Upper lobe of right lung (tissue), 1 donor: ENCODE measurements at regions not wholly inside any gene's neighbourhood (a gene's known extent, or its start where the extent isn't known, plus 50 kb on each side); places are given as distances from the start of the nearest gene placed in this dataset.

Experiments
- ATAC-seq: fragments of 200-7000 bp; cut with Tn5 transposase; one replicate; pipeline ENCODE4 v1.9.1; 2020; ENCODE audit warnings: mild to moderate bottlenecking, moderate library complexity
- DNase-seq: peaks from one replicate; pipeline ENCODE4 v3.0.0-alpha.2; 2020
- H3K27ac ChIP-seq: fragments of 200-600 bp; one replicate; pipeline ENCODE4 v1.8.0; 2022
- H3K27me3 ChIP-seq: fragments of 200-600 bp; one replicate; pipeline ENCODE4 v1.8.0; 2022; ENCODE audit warnings: mild to moderate bottlenecking
- H3K36me3 ChIP-seq: fragments of 200-600 bp; one replicate; pipeline ENCODE4 v1.8.0; 2022
- H3K4me1 ChIP-seq: fragments of 200-600 bp; one replicate; pipeline ENCODE4 v1.8.0; 2022
- H3K4me3 ChIP-seq: fragments of 200-600 bp; one replicate; pipeline ENCODE4 v1.8.0; 2022; ENCODE audit warnings: mild to moderate bottlenecking
- H3K9me3 ChIP-seq: fragments of 200-600 bp; one replicate; pipeline ENCODE4 v1.8.0; 2022
- intact Hi-C: fragments of 100-400 bp; cut with DNase I; formaldehyde crosslinking; loops from one replicate; pipeline ENCODE4 v1.11.0; 2022
- TF ChIP-seq, protein P1 (sequence below): fragments of 200-600 bp; IDR thresholded peaks from one replicate; pipeline ENCODE4 v1.8.0; 2022; ENCODE audit warnings: antibody characterized with exemption
- donor health status: DM: no; HTN: yes; CAD: no; lungs with severe emphysema.

DNA sequence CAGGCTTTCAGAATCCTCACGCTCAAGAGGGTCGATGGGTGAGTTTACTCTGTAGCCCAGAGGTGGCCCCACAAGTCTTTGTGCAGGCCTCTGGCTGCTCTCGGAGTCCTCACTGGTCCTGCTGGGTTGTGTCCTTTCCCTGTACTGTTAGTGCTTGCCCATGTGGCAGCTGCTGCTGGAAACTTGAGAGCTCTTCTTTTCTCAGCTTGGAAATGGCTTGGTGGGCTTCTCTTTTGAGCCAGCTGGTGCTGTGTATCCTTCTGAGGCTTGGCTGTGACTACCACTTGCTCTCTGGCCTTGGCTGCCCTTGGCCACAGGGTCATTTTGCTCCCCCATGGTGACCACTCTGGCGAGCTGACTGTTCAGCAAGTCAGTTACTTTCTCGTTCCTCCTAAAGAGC, 82.2 kb upstream of the LMO4 start:
- Histone ChIP-seq H3K27ac (no peak overlapping the region), H3K27me3 (no peaks in the 10 kb centered on the region), H3K36me3 (no peaks in the 10 kb centered on the region), H3K9me3 (no peaks in the 10 kb centered on the region), H3K4me3 (no peak overlapping the region), H3K4me1 (no peaks in the 10 kb centered on the region)
- DNase-seq (no peak), ATAC-seq (no peak)
- TF ChIP-seq, protein P1, sequence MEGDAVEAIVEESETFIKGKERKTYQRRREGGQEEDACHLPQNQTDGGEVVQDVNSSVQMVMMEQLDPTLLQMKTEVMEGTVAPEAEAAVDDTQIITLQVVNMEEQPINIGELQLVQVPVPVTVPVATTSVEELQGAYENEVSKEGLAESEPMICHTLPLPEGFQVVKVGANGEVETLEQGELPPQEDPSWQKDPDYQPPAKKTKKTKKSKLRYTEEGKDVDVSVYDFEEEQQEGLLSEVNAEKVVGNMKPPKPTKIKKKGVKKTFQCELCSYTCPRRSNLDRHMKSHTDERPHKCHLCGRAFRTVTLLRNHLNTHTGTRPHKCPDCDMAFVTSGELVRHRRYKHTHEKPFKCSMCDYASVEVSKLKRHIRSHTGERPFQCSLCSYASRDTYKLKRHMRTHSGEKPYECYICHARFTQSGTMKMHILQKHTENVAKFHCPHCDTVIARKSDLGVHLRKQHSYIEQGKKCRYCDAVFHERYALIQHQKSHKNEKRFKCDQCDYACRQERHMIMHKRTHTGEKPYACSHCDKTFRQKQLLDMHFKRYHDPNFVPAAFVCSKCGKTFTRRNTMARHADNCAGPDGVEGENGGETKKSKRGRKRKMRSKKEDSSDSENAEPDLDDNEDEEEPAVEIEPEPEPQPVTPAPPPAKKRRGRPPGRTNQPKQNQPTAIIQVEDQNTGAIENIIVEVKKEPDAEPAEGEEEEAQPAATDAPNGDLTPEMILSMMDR = no peak
- intact Hi-C loops = no loop called here

DNA sequence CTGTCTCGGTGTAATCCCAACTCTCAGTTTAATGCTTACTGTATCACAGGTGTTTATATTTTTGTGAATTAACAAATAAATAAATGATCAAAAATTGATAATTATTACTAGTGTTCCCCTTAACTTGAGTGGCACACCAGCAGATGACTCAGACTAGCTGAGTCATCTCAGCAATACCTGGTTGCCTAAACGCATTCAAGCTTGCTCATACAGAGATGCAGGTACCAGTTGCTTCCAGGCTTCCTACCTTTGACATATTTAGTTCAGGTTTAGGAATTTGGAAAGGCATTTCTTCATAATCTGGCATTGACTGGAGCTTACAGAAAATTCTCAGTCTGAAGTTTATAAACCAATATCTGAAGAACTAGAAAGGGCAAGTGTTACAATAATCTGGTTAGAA, 78.9 kb upstream of the LMO4 start:
- no peak for DNase-seq
- TF ChIP-seq, protein P1 = no peak

DNA sequence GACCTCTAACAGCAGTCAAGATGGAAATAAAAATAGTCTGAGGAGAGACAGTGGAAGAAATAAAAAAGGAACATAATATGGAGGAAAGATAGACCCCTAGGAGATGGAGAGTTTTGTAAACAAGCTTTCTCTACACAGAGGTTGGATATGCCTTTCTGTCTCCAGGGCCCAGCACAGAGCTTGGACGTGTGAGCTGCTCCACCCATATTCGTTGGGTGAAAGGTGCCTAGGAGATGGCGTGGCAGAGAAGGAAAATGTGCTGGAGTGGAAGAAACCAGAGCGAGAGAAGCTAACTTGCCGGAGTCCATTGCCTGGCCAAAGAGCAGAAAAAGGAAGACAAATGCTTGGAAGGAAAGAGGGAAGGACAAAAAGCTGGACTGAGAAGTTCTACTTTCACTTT, 78.3 kb upstream of the LMO4 start:
- no peaks in the 10 kb centered on the region for H3K36me3 ChIP-seq
- no peak for DNase-seq
- no peak overlapping the region for H3K27ac ChIP-seq
- H3K27me3 ChIP-seq = no peaks in the 10 kb centered on the region
- TF ChIP-seq, protein P1 = no peak
- intact Hi-C loops = no loop called here
- H3K9me3 ChIP-seq = no peaks in the 10 kb centered on the region
- no peak overlapping the region for H3K4me3 ChIP-seq
- no peak for ATAC-seq
- H3K4me1 ChIP-seq = no peaks in the 10 kb centered on the region

More for the DNA sequence above, 78.9 kb upstream of the LMO4 start:
- H3K27ac ChIP-seq = no peak overlapping the region
- intact Hi-C loops = no loop called here
- no peak for ATAC-seq
- no peaks in the 10 kb centered on the region for H3K4me1 ChIP-seq
- H3K9me3 ChIP-seq = no peaks in the 10 kb centered on the region
- H3K36me3 ChIP-seq = no peaks in the 10 kb centered on the region
- no peak overlapping the region for H3K4me3 ChIP-seq
- no peaks in the 10 kb centered on the region for H3K27me3 ChIP-seq

DNA sequence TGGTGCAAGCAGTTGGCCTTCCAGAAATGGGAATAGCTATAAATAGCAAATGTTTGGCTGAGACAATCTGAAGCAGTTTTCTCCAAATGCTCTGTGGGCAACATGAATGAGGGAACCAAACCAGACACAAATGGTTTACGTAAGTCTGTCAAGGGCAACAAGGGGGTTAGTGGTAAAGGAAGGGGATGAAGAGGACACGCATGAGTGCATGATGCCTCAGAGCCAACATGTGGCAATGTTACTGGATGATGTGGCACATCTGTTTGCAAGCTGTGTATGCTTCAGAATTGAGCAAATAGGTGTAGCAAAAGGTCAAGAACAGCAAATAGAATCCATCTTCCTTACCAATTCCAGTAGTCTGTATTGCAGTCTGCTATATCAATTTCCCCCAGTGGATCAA, 76.3 kb upstream of the LMO4 start:
- Histone ChIP-seq H3K27ac (no peak overlapping the region), H3K9me3 (no peaks in the 10 kb centered on the region), H3K4me1 (no peaks in the 10 kb centered on the region), H3K36me3 (no peaks in the 10 kb centered on the region), H3K4me3 (no peak overlapping the region), H3K27me3 (no peaks in the 10 kb centered on the region)
- no peak for DNase-seq
- ATAC-seq = no peak
- TF ChIP-seq, protein P1 = no peak
- intact Hi-C loops = no loop called here

DNA sequence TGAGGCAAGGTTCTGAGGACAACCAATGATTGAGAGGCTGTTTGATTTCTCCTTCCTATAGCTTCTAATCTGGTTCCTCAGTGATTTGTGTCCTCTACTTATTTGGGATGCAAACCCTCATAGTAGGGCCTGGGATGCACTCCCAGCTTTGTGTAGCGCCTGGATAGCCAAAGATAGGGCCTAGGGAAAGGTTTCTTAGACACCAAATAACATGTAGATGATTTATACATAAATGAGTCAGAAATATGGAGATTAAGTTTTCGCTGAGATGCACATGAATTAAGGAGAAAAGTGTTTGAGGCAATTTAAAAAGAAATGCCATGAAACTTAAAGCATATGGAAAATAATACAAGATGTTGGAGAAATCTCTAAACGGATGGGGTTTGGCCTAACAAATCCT, 66.0 kb upstream of the LMO4 start:
- intact Hi-C loops = no loop called here
- TF ChIP-seq, protein P1 = no peak
- H3K4me1 ChIP-seq = no peaks in the 10 kb centered on the region
- no peaks in the 10 kb centered on the region for H3K9me3 ChIP-seq
- ATAC-seq (no peak), DNase-seq (no peak)
- no peaks in the 10 kb centered on the region for H3K36me3 ChIP-seq
- no peaks in the 10 kb centered on the region for H3K27me3 ChIP-seq
- no peak overlapping the region for H3K4me3 ChIP-seq
- no peak overlapping the region for H3K27ac ChIP-seq

DNA sequence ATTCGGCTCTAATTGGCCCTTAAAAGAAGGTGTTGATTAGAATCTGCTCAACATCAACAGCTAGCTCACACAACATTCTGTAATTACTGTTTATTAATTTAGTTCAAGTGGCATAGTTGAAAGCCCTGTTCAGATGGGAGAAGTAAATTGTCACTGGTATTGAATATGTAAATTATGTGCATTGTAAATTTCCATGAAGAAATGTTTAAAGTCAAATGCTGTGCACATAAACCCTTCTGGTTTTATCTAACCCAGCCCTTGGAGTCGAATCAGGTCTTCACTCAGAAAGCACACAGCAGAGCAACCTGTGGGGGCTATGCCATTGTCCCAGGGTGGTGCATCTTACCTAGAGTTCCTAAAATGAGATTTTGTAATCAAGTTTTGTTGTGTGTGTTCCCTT, 65.4 kb upstream of the LMO4 start:
- DNase-seq (no peak), ATAC-seq (no peak)
- Histone ChIP-seq H3K27ac (no peak overlapping the region), H3K4me3 (no peak overlapping the region), H3K9me3 (no peaks in the 10 kb centered on the region), H3K36me3 (no peaks in the 10 kb centered on the region), H3K4me1 (no peaks in the 10 kb centered on the region), H3K27me3 (no peaks in the 10 kb centered on the region)
- intact Hi-C loops = no loop called here
- TF ChIP-seq, protein P1 = no peak
